ENCODE measurements at regions not wholly inside any gene's neighbourhood (a gene's known extent, or its start where the extent isn't known, plus 50 kb on each side); places are given as distances from the start of the nearest gene placed in this dataset.

GRCh38 chr10:21437770-21438382, 87.6 kb downstream of the SKIDA1 start:
- Histone ChIP-seq H3K27me3 (ENCODE audit: low read depth, low read length) (no peaks in the 10 kb centered on the region), H3K79me2 (ENCODE audit: low read length) (no peaks in the 10 kb centered on the region), H3K36me3 (replicated peaks; ENCODE audit: low read depth, low read length) (no peaks in the 10 kb centered on the region), H3K4me1 (ENCODE audit: low read length) (no peaks in the 10 kb centered on the region), H2AFZ (ENCODE audit: low read depth, low read length) (no peak overlapping the region), H3K27ac (ENCODE audit: low read length) (no peak overlapping the region), H3K9me3 (ENCODE audit: insufficient read depth, low read length) (no peaks in the 10 kb centered on the region), H4K20me1 (ENCODE audit: insufficient read depth, low read length) (no peaks in the 10 kb centered on the region), H3K4me2 (ENCODE audit: low read length) (no peak overlapping the region), H3K9ac (ENCODE audit: low read length) (no peak overlapping the region), H3K4me3 (ENCODE audit: low read length) (no peak overlapping the region)
- no peak for TF ChIP-seq CTCF (IDR thresholded peaks at IDR 0.05; ENCODE audit: low read depth, low read length)
- no peak for TF ChIP-seq EZH2phosphoT487 (IDR thresholded peaks at IDR 0.05; ENCODE audit: low read depth)

GRCh38 chr10:21432266-21432665, 93.2 kb downstream of the SKIDA1 start:
- Histone ChIP-seq H3K4me1 (ENCODE audit: low read length) (no peaks in the 10 kb centered on the region), H2AFZ (ENCODE audit: low read depth, low read length) (no peak overlapping the region), H3K27me3 (ENCODE audit: low read depth, low read length) (no peaks in the 10 kb centered on the region), H3K79me2 (ENCODE audit: low read length) (no peaks in the 10 kb centered on the region), H4K20me1 (ENCODE audit: insufficient read depth, low read length) (no peaks in the 10 kb centered on the region), H3K9me3 (ENCODE audit: insufficient read depth, low read length) (no peaks in the 10 kb centered on the region), H3K9ac (ENCODE audit: low read length) (no peak overlapping the region), H3K4me3 (ENCODE audit: low read length) (no peak overlapping the region), H3K36me3 (replicated peaks; ENCODE audit: low read depth, low read length) (no peaks in the 10 kb centered on the region), H3K27ac (ENCODE audit: low read length) (no peak overlapping the region), H3K4me2 (ENCODE audit: low read length) (no peak overlapping the region)
- TF ChIP-seq EZH2phosphoT487 (IDR thresholded peaks at IDR 0.05; ENCODE audit: low read depth) (no peak), CTCF (IDR thresholded peaks at IDR 0.05; ENCODE audit: low read depth, low read length) (no peak)

- Histone ChIP-seq H3K4me1 (ENCODE audit: low read length) (no peaks in the 10 kb centered on the region), H3K36me3 (replicated peaks; ENCODE audit: low read depth, low read length) (no peaks in the 10 kb centered on the region), H3K4me2 (ENCODE audit: low read length) (no peak overlapping the region), H2AFZ (ENCODE audit: low read depth, low read length) (no peak overlapping the region), H3K9me3 (ENCODE audit: insufficient read depth, low read length) (no peaks in the 10 kb centered on the region), H3K27me3 (ENCODE audit: low read depth, low read length) (no peaks in the 10 kb centered on the region), H3K27ac (ENCODE audit: low read length) (no peak overlapping the region), H4K20me1 (ENCODE audit: insufficient read depth, low read length) (no peaks in the 10 kb centered on the region), H3K9ac (ENCODE audit: low read length) (no peak overlapping the region), H3K79me2 (ENCODE audit: low read length) (no peaks in the 10 kb centered on the region), H3K4me3 (ENCODE audit: low read length) (no peak overlapping the region)
- TF ChIP-seq CTCF (IDR thresholded peaks at IDR 0.05; ENCODE audit: low read depth, low read length) = no peak
- no peak for TF ChIP-seq EZH2phosphoT487 (IDR thresholded peaks at IDR 0.05; ENCODE audit: low read depth)
These were observed 93.7 kb downstream of the SKIDA1 start for GRCh38 chr10:21431799-21432198.

GRCh38 chr10:21427804-21428481, 97.5 kb downstream of the SKIDA1 start:
- no peak overlapping the region for H3K4me3 ChIP-seq (ENCODE audit: low read length)
- no peak overlapping the region for H3K27ac ChIP-seq (ENCODE audit: low read length)
- no peaks in the 10 kb centered on the region for H3K27me3 ChIP-seq (ENCODE audit: low read depth, low read length)
- H3K36me3 ChIP-seq (replicated peaks; ENCODE audit: low read depth, low read length) = no peaks in the 10 kb centered on the region
- no peak overlapping the region for H3K4me2 ChIP-seq (ENCODE audit: low read length)
- TF ChIP-seq CTCF (IDR thresholded peaks at IDR 0.05; ENCODE audit: low read depth, low read length) (no peak), EZH2phosphoT487 (IDR thresholded peaks at IDR 0.05; ENCODE audit: low read depth) (no peak)
- H4K20me1 ChIP-seq (ENCODE audit: insufficient read depth, low read length) = no peaks in the 10 kb centered on the region
- no peaks in the 10 kb centered on the region for H3K79me2 ChIP-seq (ENCODE audit: low read length)
- H3K9me3 ChIP-seq (ENCODE audit: insufficient read depth, low read length) = no peaks in the 10 kb centered on the region
- no peaks in the 10 kb centered on the region for H3K4me1 ChIP-seq (ENCODE audit: low read length)
- H2AFZ ChIP-seq (ENCODE audit: low read depth, low read length) = no peak overlapping the region
- H3K9ac ChIP-seq (ENCODE audit: low read length) = no peak overlapping the region

Data from OCI-LY3 (cell line).